ENCODE measurements at regions not wholly inside any gene's neighbourhood (a gene's known extent, or its start where the extent isn't known, plus 50 kb on each side); places are given as distances from the start of the nearest gene placed in this dataset.
"Not testable (repeated sequence)": the region's sequence is repeated elsewhere in the genome, so short reads cannot be mapped to it uniquely, and the experiment has no call there.

GRCh38 chr2:118744682-118745181 lies 102.7 kb downstream of the EN1 start:
- not testable (repeated sequence) for H3K9ac ChIP-seq (ENCODE audit: low read depth in 1 of 2, low read length in 2 of 2); H3K4me1 ChIP-seq (ENCODE audit: control insufficient read depth in 1 of 2, insufficient read depth in 2 of 2, low read length in 2 of 2); H3K27ac ChIP-seq (ENCODE audit: low read depth, low read length); H3K9me3 ChIP-seq (ENCODE audit: control insufficient read depth in 1 of 2, low read length in 2 of 2); H3K27me3 ChIP-seq (ENCODE audit: control insufficient read depth in 1 of 2, insufficient read depth in 2 of 2, low read length in 2 of 2); H3K36me3 ChIP-seq (ENCODE audit: control insufficient read depth in 1 of 2, insufficient read depth in 2 of 2, low read length in 2 of 2); H3K4me3 ChIP-seq (ENCODE audit: low read depth in 1 of 2, low read length in 2 of 2)

- Histone ChIP-seq H3K4me3 (ENCODE audit: low read depth in 1 of 2, low read length in 2 of 2) (no peak overlapping the region), H3K27me3 (ENCODE audit: control insufficient read depth in 1 of 2, insufficient read depth in 2 of 2, low read length in 2 of 2) (peaks cover 0 to 3% of the 10 kb centered on the region in 2 donors), H3K9ac (ENCODE audit: low read depth in 1 of 2, low read length in 2 of 2) (no peak overlapping the region), H3K27ac (ENCODE audit: low read depth, low read length) (no peak overlapping the region), H3K4me1 (ENCODE audit: control insufficient read depth in 1 of 2, insufficient read depth in 2 of 2, low read length in 2 of 2) (no peaks in the 10 kb centered on the region), H3K9me3 (ENCODE audit: control insufficient read depth in 1 of 2, low read length in 2 of 2) (no peaks in the 10 kb centered on the region), H3K36me3 (ENCODE audit: control insufficient read depth in 1 of 2, insufficient read depth in 2 of 2, low read length in 2 of 2) (no peaks in the 10 kb centered on the region)
Measured at GRCh38 chr2:118738524-118739308, 108.7 kb downstream of the EN1 start.

GRCh38 chr2:118738106-118738505 lies 109.3 kb downstream of the EN1 start:
- H3K27ac ChIP-seq (ENCODE audit: low read depth, low read length), result no peak overlapping the region
- no peak overlapping the region for H3K4me3 ChIP-seq (ENCODE audit: low read depth in 1 of 2, low read length in 2 of 2)
- no peaks in the 10 kb centered on the region for H3K36me3 ChIP-seq (ENCODE audit: control insufficient read depth in 1 of 2, insufficient read depth in 2 of 2, low read length in 2 of 2)
- no peaks in the 10 kb centered on the region for H3K4me1 ChIP-seq (ENCODE audit: control insufficient read depth in 1 of 2, insufficient read depth in 2 of 2, low read length in 2 of 2)
- no peaks in the 10 kb centered on the region for H3K9me3 ChIP-seq (ENCODE audit: control insufficient read depth in 1 of 2, low read length in 2 of 2)
- H3K27me3 ChIP-seq (ENCODE audit: control insufficient read depth in 1 of 2, insufficient read depth in 2 of 2, low read length in 2 of 2), result peaks cover 0 to 3% of the 10 kb centered on the region in 2 donors
- H3K9ac ChIP-seq (ENCODE audit: low read depth in 1 of 2, low read length in 2 of 2), result no peak overlapping the region

- H3K9me3 ChIP-seq (ENCODE audit: control insufficient read depth in 1 of 2, low read length in 2 of 2), result no peaks in the 10 kb centered on the region
- no peaks in the 10 kb centered on the region for H3K4me1 ChIP-seq (ENCODE audit: control insufficient read depth in 1 of 2, insufficient read depth in 2 of 2, low read length in 2 of 2)
- no peaks in the 10 kb centered on the region for H3K36me3 ChIP-seq (ENCODE audit: control insufficient read depth in 1 of 2, insufficient read depth in 2 of 2, low read length in 2 of 2)
- no peak overlapping the region for H3K27ac ChIP-seq (ENCODE audit: low read depth, low read length)
- no peak overlapping the region for H3K4me3 ChIP-seq (ENCODE audit: low read depth in 1 of 2, low read length in 2 of 2)
- H3K27me3 ChIP-seq (ENCODE audit: control insufficient read depth in 1 of 2, insufficient read depth in 2 of 2, low read length in 2 of 2), result peaks cover 0 to 3% of the 10 kb centered on the region in 2 donors
- no peak overlapping the region for H3K9ac ChIP-seq (ENCODE audit: low read depth in 1 of 2, low read length in 2 of 2)
Measured at GRCh38 chr2:118737684-118738083, 109.8 kb downstream of the EN1 start.

- Histone ChIP-seq H3K4me1 (ENCODE audit: control insufficient read depth in 1 of 2, insufficient read depth in 2 of 2, low read length in 2 of 2) (no peaks in the 10 kb centered on the region), H3K27ac (ENCODE audit: low read depth, low read length) (no peak overlapping the region), H3K9ac (ENCODE audit: low read depth in 1 of 2, low read length in 2 of 2) (no peak overlapping the region), H3K27me3 (ENCODE audit: control insufficient read depth in 1 of 2, insufficient read depth in 2 of 2, low read length in 2 of 2) (peaks cover 0 to 2% of the 10 kb centered on the region in 2 donors), H3K4me3 (ENCODE audit: low read depth in 1 of 2, low read length in 2 of 2) (no peak overlapping the region), H3K9me3 (ENCODE audit: control insufficient read depth in 1 of 2, low read length in 2 of 2) (no peaks in the 10 kb centered on the region), H3K36me3 (ENCODE audit: control insufficient read depth in 1 of 2, insufficient read depth in 2 of 2, low read length in 2 of 2) (no peaks in the 10 kb centered on the region)
Measured at GRCh38 chr2:118732432-118732831, 115.0 kb downstream of the EN1 start.

GRCh38 chr2:118731413-118731812 lies 116.0 kb downstream of the EN1 start:
- Histone ChIP-seq H3K9ac (ENCODE audit: low read depth in 1 of 2, low read length in 2 of 2) (no peak overlapping the region), H3K36me3 (ENCODE audit: control insufficient read depth in 1 of 2, insufficient read depth in 2 of 2, low read length in 2 of 2) (no peaks in the 10 kb centered on the region), H3K4me3 (ENCODE audit: low read depth in 1 of 2, low read length in 2 of 2) (no peak overlapping the region), H3K27ac (ENCODE audit: low read depth, low read length) (no peak overlapping the region), H3K9me3 (ENCODE audit: control insufficient read depth in 1 of 2, low read length in 2 of 2) (no peaks in the 10 kb centered on the region), H3K4me1 (ENCODE audit: control insufficient read depth in 1 of 2, insufficient read depth in 2 of 2, low read length in 2 of 2) (no peaks in the 10 kb centered on the region), H3K27me3 (ENCODE audit: control insufficient read depth in 1 of 2, insufficient read depth in 2 of 2, low read length in 2 of 2) (peaks cover 0 to 2% of the 10 kb centered on the region in 2 donors)

GRCh38 chr2:118730405-118730804 lies 117.0 kb downstream of the EN1 start:
- Histone ChIP-seq H3K4me1 (ENCODE audit: control insufficient read depth in 1 of 2, insufficient read depth in 2 of 2, low read length in 2 of 2) (no peaks in the 10 kb centered on the region), H3K27ac (ENCODE audit: low read depth, low read length) (no peak overlapping the region), H3K4me3 (ENCODE audit: low read depth in 1 of 2, low read length in 2 of 2) (no peak overlapping the region)

GRCh38 chr2:118729760-118730159 lies 117.7 kb downstream of the EN1 start:
- Histone ChIP-seq H3K4me1 (ENCODE audit: control insufficient read depth in 1 of 2, insufficient read depth in 2 of 2, low read length in 2 of 2) (no peaks in the 10 kb centered on the region), H3K9me3 (ENCODE audit: control insufficient read depth in 1 of 2, low read length in 2 of 2) (no peaks in the 10 kb centered on the region), H3K27me3 (ENCODE audit: control insufficient read depth in 1 of 2, insufficient read depth in 2 of 2, low read length in 2 of 2) (peaks cover 0 to 2% of the 10 kb centered on the region in 2 donors), H3K27ac (ENCODE audit: low read depth, low read length) (no peak overlapping the region), H3K36me3 (ENCODE audit: control insufficient read depth in 1 of 2, insufficient read depth in 2 of 2, low read length in 2 of 2) (no peaks in the 10 kb centered on the region), H3K9ac (ENCODE audit: low read depth in 1 of 2, low read length in 2 of 2) (no peak overlapping the region), H3K4me3 (ENCODE audit: low read depth in 1 of 2, low read length in 2 of 2) (no peak overlapping the region)

More at GRCh38 chr2:118730405-118730804, 117.0 kb downstream of the EN1 start:
- no peak overlapping the region for H3K9ac ChIP-seq (ENCODE audit: low read depth in 1 of 2, low read length in 2 of 2)
- H3K27me3 ChIP-seq (ENCODE audit: control insufficient read depth in 1 of 2, insufficient read depth in 2 of 2, low read length in 2 of 2), result peaks cover 0 to 2% of the 10 kb centered on the region in 2 donors
- H3K36me3 ChIP-seq (ENCODE audit: control insufficient read depth in 1 of 2, insufficient read depth in 2 of 2, low read length in 2 of 2), result no peaks in the 10 kb centered on the region
- H3K9me3 ChIP-seq (ENCODE audit: control insufficient read depth in 1 of 2, low read length in 2 of 2), result no peaks in the 10 kb centered on the region

- no peaks in the 10 kb centered on the region for H3K36me3 ChIP-seq (ENCODE audit: control insufficient read depth in 1 of 2, insufficient read depth in 2 of 2, low read length in 2 of 2)
- no peaks in the 10 kb centered on the region for H3K4me1 ChIP-seq (ENCODE audit: control insufficient read depth in 1 of 2, insufficient read depth in 2 of 2, low read length in 2 of 2)
- peaks cover 0 to 2% of the 10 kb centered on the region in 2 donors for H3K27me3 ChIP-seq (ENCODE audit: control insufficient read depth in 1 of 2, insufficient read depth in 2 of 2, low read length in 2 of 2)
- no peaks in the 10 kb centered on the region for H3K9me3 ChIP-seq (ENCODE audit: control insufficient read depth in 1 of 2, low read length in 2 of 2)
- H3K4me3 ChIP-seq (ENCODE audit: low read depth in 1 of 2, low read length in 2 of 2), result no peak overlapping the region
- no peak overlapping the region for H3K9ac ChIP-seq (ENCODE audit: low read depth in 1 of 2, low read length in 2 of 2)
- H3K27ac ChIP-seq (ENCODE audit: low read depth, low read length), result no peak overlapping the region
Measured at GRCh38 chr2:118728984-118729383, 118.5 kb downstream of the EN1 start.

- H3K9me3 ChIP-seq (ENCODE audit: control insufficient read depth in 1 of 2, low read length in 2 of 2), result no peaks in the 10 kb centered on the region
- H3K4me3 ChIP-seq (ENCODE audit: low read depth in 1 of 2, low read length in 2 of 2), result no peak overlapping the region
- H3K4me1 ChIP-seq (ENCODE audit: control insufficient read depth in 1 of 2, insufficient read depth in 2 of 2, low read length in 2 of 2), result no peaks in the 10 kb centered on the region
- H3K27ac ChIP-seq (ENCODE audit: low read depth, low read length), result no peak overlapping the region
- H3K27me3 ChIP-seq (ENCODE audit: control insufficient read depth in 1 of 2, insufficient read depth in 2 of 2, low read length in 2 of 2), result no peaks in the 10 kb centered on the region
- H3K9ac ChIP-seq (ENCODE audit: low read depth in 1 of 2, low read length in 2 of 2), result no peak overlapping the region
- H3K36me3 ChIP-seq (ENCODE audit: control insufficient read depth in 1 of 2, insufficient read depth in 2 of 2, low read length in 2 of 2), result no peaks in the 10 kb centered on the region
Measured at GRCh38 chr2:118726821-118727220, 120.6 kb downstream of the EN1 start.
